GM19023 (cell line): ENCODE measurements at regions not wholly inside any gene's neighbourhood (a gene's known extent, or its start where the extent isn't known, plus 50 kb on each side); places are given as distances from the start of the nearest gene placed in this dataset.

ENCODE experiments used
- ATAC-seq: cut with Tn5 transposase; IDR thresholded peaks from one replicate; pipeline ENCODE4 v1.9.1; 2021; ENCODE audit warnings: mild to moderate bottlenecking, moderate library complexity; ENCODE audit not compliant: unreplicated experiment

DNA sequence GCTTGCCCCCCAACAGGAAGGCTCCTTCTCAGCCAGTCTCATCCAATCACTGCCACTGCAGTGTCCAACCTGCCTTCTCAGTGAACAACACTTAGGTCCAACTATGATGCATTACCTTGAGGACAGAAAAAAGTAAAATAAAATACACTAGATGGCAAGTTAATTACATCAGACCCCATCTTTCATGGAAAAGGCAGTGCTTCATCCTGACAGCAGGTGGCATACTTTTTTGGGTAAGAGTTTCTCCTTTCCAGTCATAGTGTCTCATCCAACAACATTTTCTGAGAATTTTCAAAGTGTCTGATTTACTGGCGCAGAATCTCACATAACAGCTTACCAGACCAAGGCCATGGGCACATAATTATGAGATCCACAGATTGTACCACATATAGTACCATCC lies 1742.8 kb downstream of the PCDH7 start:
- no peak for ATAC-seq

DNA sequence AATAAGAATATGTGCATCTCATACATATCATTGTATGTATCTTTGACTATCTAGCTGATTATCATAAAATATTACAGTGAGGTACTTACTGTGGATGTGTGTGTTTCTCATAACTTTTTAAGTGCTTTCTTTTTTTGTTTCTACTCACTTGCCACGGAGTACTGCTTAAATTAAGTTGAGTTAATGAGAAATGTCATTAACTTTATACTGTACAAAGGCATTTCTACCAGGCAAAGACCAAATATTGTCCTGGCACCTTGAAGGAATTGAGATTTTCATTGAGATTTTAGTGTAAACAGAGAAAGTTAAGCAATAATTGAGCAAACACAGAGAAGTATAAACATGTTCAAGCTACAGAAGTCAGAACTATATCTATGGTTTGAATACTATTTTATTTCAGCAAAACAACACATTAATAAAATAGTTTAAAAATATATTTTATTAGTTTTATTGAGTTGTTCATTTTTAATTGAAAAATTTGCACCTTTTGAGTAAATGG lies 1750.0 kb downstream of the PCDH7 start:
- ATAC-seq = no peak

DNA sequence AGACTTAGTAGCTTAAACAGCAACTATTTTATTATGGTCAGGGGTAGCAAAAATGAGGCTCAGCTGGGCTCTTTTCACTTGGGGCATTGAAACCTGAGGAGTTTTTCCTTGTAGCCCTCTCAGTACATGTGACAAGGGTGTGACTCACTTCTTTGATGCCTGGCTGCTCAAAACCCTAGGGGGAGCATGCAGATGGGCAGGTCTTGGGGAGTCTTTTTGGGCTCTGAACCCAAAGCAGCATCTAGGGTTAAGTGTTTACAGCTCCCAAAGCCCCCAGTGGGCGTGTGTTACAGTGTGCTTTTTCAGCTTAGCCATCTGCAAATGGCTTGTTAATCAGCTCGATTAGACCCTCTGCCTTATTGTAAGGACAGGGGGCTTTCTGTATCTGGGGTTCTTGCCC lies 1752.7 kb downstream of the PCDH7 start:
- no peak for ATAC-seq

DNA sequence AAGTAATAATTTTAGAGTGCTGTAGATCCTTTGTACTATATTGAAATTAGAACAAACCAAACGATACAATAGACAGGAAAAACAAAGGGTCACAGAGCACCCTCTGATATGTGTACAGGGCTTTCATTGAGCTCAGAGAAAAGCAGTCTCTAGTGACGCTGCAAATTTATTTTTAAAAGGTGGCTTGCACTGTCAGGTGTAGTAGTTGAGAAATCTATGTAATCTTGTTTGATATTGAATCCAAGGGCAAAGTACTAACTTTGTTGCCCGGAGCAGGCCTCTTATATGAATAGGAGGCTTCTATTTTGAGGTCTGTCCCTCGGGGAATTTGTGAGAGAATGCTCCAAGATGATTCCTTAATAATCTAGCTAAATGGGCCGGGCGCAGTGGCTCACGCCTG lies 1755.5 kb downstream of the PCDH7 start:
- no peak for ATAC-seq

DNA sequence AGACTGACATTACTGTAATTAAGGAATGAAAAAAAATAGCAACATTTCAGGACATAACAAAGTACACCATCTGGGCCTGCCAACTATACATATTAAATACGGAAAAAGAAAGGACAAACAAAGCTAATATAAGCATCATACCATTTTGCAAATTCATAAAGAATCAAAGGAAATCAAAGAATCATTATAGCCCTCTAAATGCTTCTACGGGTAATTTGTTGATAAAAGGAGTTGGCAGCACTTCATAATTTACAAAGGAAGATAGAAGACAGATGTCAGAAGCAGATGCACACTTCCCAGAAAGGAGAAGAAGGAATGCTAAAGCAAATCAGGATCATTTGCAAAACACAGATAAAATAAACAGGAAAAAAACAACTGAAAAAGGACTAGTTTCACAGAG lies 1757.3 kb downstream of the PCDH7 start:
- ATAC-seq = no peak

DNA sequence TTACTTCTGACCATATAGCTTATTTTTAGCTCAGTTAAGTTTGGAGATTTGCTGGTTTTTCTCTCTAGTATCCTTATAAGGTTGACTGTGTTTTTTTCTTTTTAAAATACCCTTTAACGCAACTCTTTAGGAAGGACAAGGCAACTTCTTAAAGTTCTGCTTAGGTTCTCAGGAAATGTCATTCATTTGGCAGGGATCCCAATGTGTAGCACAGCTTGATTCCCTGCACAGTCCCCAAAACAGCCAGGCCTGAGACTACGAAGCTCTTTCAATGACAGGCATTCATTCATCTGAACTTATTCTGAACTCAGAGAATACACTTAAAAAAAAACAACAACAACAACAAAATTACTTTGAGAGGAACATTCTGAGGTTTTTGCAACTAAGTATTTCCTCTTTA lies 1765.8 kb downstream of the PCDH7 start:
- no peak for ATAC-seq

DNA sequence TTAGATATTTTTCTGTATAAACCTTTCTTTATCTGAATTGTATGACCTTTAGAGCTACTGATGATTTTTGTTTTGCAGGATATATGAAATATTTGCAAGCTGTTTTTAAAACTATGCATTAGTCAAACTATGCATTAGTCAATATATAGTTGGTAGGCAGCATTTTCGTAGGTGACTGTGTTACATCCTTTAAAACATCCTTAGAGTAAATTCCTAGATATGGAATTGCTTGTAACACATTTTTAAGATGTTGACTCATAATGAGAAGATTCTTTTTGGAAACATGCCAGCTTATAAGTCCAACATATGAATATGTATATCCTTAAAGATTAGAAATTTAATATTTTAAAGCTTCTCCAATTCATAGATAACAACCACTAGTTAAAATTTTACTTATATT lies 1768.5 kb downstream of the PCDH7 start:
- no peak for ATAC-seq

DNA sequence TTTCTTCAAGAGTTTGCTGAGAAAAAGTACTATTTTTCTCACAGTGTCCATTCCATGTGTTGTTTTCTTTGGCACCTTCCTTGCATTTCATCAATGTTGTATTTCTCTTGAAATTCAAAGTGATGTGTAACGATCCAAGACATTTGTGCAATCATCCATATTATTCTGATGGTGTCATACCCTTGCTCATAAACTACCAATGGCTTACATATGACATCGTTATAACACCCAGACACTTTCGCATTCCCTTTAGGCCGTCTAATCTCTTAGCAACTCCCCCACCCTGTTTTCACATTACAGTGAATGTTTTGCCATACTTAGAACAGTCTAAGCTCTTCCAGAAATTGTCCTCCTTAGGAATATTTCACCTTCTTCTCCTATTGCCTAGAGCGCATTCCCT lies 1779.0 kb downstream of the PCDH7 start:
- no peak for ATAC-seq

DNA sequence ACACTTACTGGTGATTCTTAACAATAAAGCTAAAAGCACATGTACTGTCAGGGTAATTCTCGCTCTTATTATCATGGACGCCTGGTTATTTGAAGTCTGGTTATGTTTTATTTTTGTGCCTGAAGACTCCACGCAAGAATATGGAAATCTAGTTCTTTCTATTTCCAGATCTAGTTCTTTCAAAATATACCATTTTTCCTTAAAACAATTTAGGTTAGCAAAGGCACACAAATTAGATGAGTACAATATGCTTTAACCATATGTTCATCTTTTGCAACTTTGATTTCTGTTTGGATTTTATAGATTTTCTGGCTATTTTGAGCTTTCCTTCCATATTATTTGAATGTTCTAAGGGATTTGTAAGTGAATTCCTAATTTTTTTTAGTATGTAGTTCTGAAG lies 1783.1 kb downstream of the PCDH7 start:
- no peak for ATAC-seq

DNA sequence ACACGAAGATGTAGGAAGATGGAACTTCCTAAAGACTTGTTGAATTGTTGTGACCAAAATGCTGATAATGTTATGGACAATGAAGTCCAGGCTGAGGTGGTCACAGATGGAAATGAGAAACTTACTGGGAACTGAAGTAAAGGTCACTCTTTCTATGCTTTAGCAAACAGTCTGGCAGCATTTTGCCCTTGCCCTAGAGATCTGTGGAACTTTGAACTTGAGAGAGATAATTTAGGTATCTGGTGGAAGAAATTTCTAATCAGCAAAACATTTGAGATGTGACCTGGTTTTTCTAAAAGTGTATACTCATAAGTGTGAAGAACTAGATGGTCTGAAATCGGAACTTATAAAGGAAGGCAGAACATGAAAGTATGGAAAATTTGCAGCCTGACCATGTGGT lies 1785.9 kb downstream of the PCDH7 start:
- ATAC-seq = no peak

DNA sequence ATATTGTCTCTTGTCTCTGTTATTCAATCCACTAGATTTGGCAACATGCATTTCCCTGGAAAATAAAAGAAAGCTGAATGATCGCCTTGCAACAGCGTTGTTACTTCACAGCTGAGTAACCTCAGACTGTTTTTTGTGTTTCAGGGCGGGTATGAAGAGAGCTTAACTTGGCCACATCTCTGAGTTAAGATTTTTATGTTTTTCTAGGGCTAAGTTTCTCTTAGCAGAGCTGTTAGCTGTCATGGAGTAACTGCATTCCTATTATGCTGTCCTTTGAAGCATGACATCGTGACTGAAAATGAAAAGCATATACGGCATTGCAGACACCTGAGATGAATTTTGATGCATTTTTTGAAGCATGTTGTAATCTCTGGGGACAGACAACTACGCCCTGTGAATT lies 1798.9 kb downstream of the PCDH7 start:
- no peak for ATAC-seq

DNA sequence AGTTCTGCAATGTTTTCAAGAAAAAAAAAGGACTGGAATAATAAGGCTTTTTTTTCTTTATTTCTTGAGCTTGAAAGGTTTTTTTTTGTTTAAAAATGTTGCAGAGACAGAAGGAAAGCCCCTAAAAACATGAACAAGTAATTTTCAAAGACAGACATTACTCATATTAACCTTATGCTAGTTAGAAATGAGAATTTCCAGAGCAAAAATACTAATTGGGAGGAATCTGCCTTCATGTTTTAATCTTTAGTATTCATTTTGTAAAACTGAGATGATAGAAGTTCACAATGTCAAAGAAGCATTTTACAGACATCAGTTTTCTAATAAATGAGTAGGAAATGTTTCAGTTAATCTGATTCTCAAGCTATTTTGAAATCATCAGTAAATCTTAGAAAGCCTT lies 1805.3 kb downstream of the PCDH7 start:
- no peak for ATAC-seq

DNA sequence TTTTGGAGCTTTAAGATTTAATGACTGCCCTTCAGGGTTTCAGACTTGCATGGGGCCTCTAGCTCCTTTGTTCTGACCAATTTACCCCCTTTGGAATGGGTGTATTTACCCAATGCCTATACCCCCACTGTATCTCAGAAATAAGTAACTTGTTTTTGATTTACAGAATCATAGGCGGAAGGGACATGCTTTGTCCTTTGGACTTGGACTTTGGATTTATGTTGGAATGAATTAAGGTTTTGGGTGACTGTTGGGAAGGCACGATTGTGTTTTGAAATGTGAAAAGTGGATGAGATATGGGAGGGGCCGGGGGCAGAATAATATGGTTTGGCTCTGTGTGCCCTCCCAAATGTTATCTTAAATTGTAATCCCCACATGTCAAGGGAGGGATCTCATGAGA lies 1824.7 kb downstream of the PCDH7 start:
- ATAC-seq = no peak

DNA sequence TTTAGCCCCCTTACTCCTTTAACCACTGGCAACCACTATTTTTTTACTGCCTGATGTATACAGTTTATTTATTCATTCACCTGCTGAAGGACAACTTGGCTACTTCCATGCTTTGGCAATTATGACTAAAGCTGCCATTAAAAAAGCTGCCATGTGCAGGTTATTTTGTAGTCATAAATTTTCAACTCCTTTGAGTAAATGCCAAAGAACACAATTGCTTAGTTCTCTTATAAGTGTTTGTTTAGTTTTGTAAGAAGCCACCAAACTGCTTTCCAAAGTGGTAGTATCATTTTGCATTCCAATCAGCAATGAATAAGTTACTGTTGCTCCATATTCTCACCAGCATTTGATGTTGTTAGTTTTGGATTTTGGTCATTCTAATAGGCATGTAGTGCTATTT lies 1831.8 kb downstream of the PCDH7 start:
- ATAC-seq = no peak

DNA sequence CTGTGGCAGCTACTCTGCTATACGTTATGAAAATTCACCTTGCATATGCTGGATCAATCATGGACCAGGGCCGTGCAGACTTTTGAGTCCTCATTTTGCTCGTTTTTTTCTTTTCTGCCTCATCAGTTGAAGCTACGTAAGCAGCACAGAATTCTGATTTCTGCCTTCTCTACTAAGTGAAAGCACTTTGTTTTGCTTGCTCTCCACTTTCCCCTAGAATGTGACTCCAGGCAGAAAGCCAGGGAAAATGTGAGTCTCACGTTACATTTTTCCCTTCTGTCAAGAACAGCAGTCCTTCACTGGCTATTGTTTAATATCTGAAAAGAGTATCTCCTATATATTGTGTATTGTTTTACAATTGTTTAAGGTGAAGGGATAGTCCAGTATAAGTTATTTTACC lies 1840.1 kb downstream of the PCDH7 start:
- no peak for ATAC-seq

DNA sequence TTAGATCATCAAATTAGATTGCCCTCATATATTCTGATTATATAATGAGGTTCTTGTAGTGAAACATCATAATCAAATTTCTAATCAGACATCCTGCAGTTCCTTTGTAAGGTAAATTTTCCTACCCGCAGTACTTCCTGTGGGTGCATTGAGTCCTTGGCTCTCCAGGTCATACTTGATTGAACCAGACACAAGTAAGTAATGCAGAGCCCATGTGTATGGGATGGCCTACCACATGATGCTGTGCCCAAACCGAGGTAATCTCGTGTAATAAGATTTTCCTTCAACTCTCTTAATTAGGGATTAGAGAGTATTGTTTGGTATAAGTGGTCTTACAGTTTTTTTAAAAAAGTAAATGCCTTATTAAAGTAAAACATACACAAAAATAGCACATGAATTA lies 1841.8 kb downstream of the PCDH7 start:
- no peak for ATAC-seq

DNA sequence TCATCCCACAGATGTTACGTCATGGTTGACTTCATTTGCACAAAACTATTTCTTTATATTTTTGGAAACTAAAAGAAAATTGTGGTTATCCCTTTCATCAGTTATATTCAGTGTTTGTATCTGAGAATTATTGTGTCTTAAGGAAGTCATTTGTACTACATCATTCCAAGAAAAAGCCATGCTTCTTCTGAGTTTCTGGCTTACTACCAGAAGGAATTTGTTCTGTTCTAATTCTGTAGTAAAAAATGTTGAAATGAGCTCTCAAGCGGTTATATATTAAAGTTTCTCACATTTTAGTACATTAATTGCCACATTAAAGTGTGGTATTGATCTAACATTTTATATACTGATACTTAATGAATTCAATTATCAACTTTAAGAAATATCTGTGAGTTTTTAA lies 1844.5 kb downstream of the PCDH7 start:
- ATAC-seq = no peak

DNA sequence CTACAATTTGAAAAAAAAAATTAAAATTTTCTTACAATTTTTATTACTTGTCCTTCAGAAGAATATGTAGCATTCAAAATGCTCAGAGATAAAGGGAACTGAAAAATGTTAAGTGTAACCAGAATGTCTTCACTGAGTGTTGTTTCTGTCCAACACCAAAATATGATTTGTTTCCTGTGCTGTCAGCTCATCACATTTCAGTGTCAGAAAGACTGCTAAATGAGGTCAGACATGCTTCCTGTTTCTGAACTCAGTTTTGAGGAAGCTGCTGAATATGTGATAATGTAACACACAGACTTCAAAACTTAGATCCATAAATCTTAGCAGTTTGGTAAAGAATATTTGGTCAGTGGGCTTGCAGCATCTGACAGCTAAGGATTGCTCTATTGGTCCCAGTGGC lies 1849.7 kb downstream of the PCDH7 start:
- ATAC-seq = no peak

DNA sequence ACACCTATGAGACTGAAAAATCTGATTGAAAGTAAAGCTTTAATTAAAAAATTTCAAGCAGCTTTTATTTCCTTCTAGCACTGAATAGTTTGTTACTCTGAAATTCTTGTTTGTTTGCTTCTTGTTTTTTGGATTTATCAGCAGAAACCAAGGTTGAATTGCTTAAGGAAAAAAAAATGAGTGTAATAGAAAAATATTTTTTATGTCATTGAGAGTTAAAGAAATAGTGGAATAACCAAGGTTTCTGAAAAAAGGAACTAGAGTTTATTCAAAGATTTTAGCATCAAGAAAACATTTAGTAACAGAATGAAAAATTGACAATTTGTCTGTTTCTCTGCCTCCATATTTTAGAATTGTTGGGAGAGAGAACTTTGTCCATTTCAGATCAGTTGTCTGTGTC lies 1852.2 kb downstream of the PCDH7 start:
- no peak for ATAC-seq

DNA sequence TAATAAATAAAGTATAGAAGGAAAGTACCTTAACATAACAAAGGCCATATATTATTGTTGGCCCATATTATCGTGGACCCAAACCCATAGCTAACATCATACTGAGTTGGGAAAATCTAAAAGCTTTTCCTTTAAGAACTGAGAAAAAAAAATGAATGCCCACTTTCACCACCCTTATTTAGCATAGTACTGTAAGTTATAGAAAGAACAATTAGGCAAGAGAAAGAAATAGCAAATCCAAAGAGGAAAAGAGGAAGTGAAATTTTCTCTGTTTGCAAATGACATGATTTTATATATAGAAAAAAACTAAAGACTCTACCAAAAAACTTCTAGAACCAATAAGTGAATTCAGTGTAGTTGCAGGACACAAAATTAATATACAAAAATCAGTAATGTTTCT lies 1854.6 kb downstream of the PCDH7 start:
- ATAC-seq = no peak

DNA sequence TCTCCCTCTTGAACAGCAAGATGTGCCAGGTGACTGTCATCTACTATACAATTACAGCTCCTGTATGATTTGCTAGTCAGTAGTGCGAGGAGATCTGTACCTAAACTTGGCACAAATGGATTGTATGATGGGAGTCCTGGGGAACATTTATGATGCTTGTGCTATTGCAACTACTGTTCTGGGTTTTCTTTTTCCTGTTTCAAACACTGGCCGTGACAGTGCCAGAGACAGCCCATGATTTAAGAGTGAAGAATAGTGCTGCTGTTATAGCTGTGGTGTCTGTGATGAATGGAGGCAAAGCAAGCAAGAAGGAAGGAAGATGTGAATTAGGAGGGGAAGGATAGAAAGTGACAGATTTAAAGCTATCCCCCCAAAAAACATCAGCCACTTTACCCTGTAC lies 1868.9 kb downstream of the PCDH7 start:
- no peak for ATAC-seq

DNA sequence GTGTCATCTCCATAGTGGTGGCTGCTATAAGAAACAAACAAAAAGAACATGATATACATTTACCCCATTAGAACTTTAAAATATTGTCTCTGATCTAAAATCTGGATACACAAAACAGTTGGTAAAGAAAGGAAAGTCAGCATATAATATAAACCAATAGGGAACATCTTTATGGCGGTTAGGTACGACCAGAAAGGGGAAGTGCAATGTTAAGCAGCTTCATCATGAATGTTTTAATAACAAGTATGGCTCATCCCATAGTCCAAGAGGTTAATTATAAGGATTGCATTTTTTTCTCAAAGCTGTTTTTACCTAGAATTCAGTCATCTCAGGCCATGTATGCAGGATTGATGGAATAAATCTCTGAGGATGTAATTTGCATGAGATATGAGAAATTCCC lies 1869.7 kb downstream of the PCDH7 start:
- ATAC-seq = no peak

DNA sequence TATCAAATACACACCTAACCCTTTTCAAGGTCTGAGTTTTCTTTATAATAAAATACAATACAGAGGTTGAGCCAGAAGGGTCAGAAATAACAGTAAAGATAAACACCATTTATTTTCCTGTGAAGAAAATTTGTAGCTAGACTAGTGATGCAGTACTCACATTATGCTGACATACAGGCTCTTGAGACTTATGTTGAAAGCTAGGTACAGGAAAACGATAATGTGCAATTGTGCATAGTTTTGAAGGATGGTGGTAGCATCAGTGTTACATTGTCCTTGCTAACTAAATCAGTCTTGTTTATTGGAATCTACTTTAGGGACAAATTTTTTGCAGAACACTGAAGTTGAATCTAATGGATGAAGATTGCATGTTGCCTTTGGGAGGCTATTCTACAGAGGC lies 1877.2 kb downstream of the PCDH7 start:
- no peak for ATAC-seq

DNA sequence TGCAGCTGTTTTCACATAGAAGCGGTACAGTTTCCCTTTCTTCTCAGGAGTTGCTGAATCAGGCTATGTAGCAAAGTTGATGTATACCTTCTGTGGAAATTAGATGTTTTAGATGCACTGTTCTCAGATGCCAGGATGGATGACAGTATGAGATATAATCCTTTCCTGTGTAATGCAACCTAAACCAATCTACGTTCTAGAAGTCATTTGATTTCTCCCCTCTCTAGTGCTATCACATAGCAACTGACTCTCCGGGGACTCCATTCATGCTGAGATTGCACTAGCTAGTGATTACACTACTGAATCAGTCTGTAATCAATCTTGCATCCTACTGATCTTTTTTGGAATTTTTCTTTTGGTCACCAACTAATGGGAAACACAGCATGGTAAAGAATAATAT lies 1881.7 kb downstream of the PCDH7 start:
- no peak for ATAC-seq
